GM18507 (cell line): ENCODE measurements at regions not wholly inside any gene's neighbourhood (a gene's known extent, or its start where the extent isn't known, plus 50 kb on each side); places are given as distances from the start of the nearest gene placed in this dataset.

ENCODE experiments used
- DNase-seq: peaks from one replicate; pipeline ENCODE4 v3.0.0; 2011; ENCODE audit warnings: low read depth; ENCODE audit not compliant: insufficient read length; ENCODE audit errors: extremely low spot score
- FAIRE-seq: peaks from 2 replicates; lab custom pipeline; 2011; peaks lifted over from hg19 to GRCh38; lab: Jason Lieb, UNC

GRCh38 chr17:72538901-72539352 is 418.1 kb downstream of the SOX9 start:
- FAIRE-seq = no peak

GRCh38 chr17:72539981-72540897 is 419.4 kb downstream of the SOX9 start:
- DNase-seq (peak; percentile 87), FAIRE-seq (peak; percentile 81)

More at GRCh38 chr17:72538901-72539352, 418.1 kb downstream of the SOX9 start:
- DNase-seq = no peak

- FAIRE-seq = no peak
- DNase-seq = no peak
These were observed 421.5 kb downstream of the SOX9 start for GRCh38 chr17:72542317-72542716.

- DNase-seq = no peak
- FAIRE-seq = no peak
These were observed 424.9 kb downstream of the SOX9 start for GRCh38 chr17:72545766-72546165.

GRCh38 chr17:72553051-72553755 is 432.4 kb downstream of the SOX9 start:
- no peak for FAIRE-seq

GRCh38 chr17:72554508-72554907 is 433.7 kb downstream of the SOX9 start:
- DNase-seq (no peak), FAIRE-seq (no peak)

More at GRCh38 chr17:72553051-72553755, 432.4 kb downstream of the SOX9 start:
- no peak for DNase-seq

GRCh38 chr17:72555052-72555451 is 434.2 kb downstream of the SOX9 start:
- DNase-seq (no peak), FAIRE-seq (no peak)

- DNase-seq = peak; percentile 60
- FAIRE-seq = peak; percentile 69
These were observed 436.4 kb downstream of the SOX9 start for GRCh38 chr17:72556944-72557826.

- FAIRE-seq = no peak
- no peak for DNase-seq
These were observed 438.2 kb downstream of the SOX9 start for GRCh38 chr17:72558971-72559476.

- DNase-seq = peak; percentile 55
- FAIRE-seq = peak; percentile 68
These were observed 439.8 kb downstream of the SOX9 start for GRCh38 chr17:72560303-72561247.

- FAIRE-seq = no peak
- no peak for DNase-seq
These were observed 440.4 kb downstream of the SOX9 start for GRCh38 chr17:72561266-72561665.

- FAIRE-seq (no peak), DNase-seq (no peak)
These were observed 440.9 kb downstream of the SOX9 start for GRCh38 chr17:72561680-72562079.

GRCh38 chr17:72562615-72563188 is 441.9 kb downstream of the SOX9 start:
- FAIRE-seq (no peak), DNase-seq (no peak)

- FAIRE-seq (no peak), DNase-seq (no peak)
These were observed 443.1 kb downstream of the SOX9 start for GRCh38 chr17:72563952-72564351.

GRCh38 chr17:72565006-72565405 is 444.2 kb downstream of the SOX9 start:
- DNase-seq = no peak
- FAIRE-seq = no peak

GRCh38 chr17:72565758-72566157 is 444.9 kb downstream of the SOX9 start:
- DNase-seq = no peak
- no peak for FAIRE-seq

GRCh38 chr17:72566671-72567484 is 446.1 kb downstream of the SOX9 start:
- DNase-seq (no peak), FAIRE-seq (peak; percentile 15)
